Vagina (tissue), 2 donors: ENCODE measurements at regions not wholly inside any gene's neighbourhood (a gene's known extent, or its start where the extent isn't known, plus 50 kb on each side); places are given as distances from the start of the nearest gene placed in this dataset.
A peak's percentile ranks its signal among the peaks of the same experiment; 100 is the strongest.

Experiments
- DNase-seq, 2 donors: peaks; one replicate each; pipeline ENCODE4 v3.0.0-alpha.2; 2017; ENCODE audit errors: extremely low spot score in 2 of 2
- H3K27ac ChIP-seq: fragments of 200-600 bp; sonication (generic); one replicate; pipeline ENCODE4 v1.5.1; 2019
- H3K27me3 ChIP-seq: fragments of 200-600 bp; sonication (generic); one replicate; pipeline ENCODE4 v1.5.1; 2019
- H3K36me3 ChIP-seq, 2 donors: fragments of 200-600 bp; sonication (generic); one replicate each; pipeline ENCODE4 v1.5.1; 2017 to 2019
- H3K4me1 ChIP-seq: fragments of 200-600 bp; sonication (generic); one replicate; pipeline ENCODE4 v1.5.1; 2019
- H3K4me3 ChIP-seq, 2 donors: fragments of 200-600 bp; sonication (generic); 1 replicate in 1 of 2; 2 replicates in 1 of 2; pipeline ENCODE4 v1.5.1; 2016 to 2019
- H3K9me3 ChIP-seq: fragments of 200-600 bp; sonication (generic); one replicate; pipeline ENCODE4 v1.5.1; 2019
- CTCF ChIP-seq, 3 experiments: fragments of 450-650 bp in 2 of 3; fragments of 200-600 bp in 1 of 3; sonication (generic) in 1 of 3; IDR thresholded peaks; one replicate each; pipeline ENCODE4 v1.5.1; 2017 to 2019; ENCODE audit warnings: antibody characterized with exemption in 3 of 3, mild to moderate bottlenecking in 2 of 3, moderate library complexity in 2 of 3
- POLR2A ChIP-seq, 2 donors: fragments of 450-650 bp; IDR thresholded peaks; one replicate each; pipeline ENCODE4 v1.6.1; 2017; ENCODE audit warnings: antibody characterized with exemption in 2 of 2, mild to moderate bottlenecking in 2 of 2, moderate library complexity in 2 of 2
- POLR2AphosphoS5 ChIP-seq, 2 donors: sonication (generic); formaldehyde crosslinking; IDR thresholded peaks; one replicate each; pipeline ENCODE4 v1.9.0; 2017; ENCODE audit warnings: antibody characterized with exemption in 2 of 2, mild to moderate bottlenecking in 2 of 2, low read depth in 1 of 2; ENCODE audit not compliant: insufficient read depth in 1 of 2
- intact Hi-C: fragments of 100-400 bp; cut with DNase I; formaldehyde crosslinking; loops from one replicate; pipeline ENCODE4 v1.15.1; 2023

- no peaks in the 10 kb centered on the region for H3K4me1 ChIP-seq
- DNase-seq = peak; percentile 60 to 88
- no peaks in the 10 kb centered on the region for H3K27me3 ChIP-seq
- H3K9me3 ChIP-seq = no peaks in the 10 kb centered on the region
- no peak overlapping the region for H3K27ac ChIP-seq
- intact Hi-C loops = no loop called here
- no peak overlapping the region for H3K4me3 ChIP-seq
- no peak for TF ChIP-seq POLR2A (IDR thresholded peaks at IDR 0.05)
- no peak for TF ChIP-seq CTCF (IDR thresholded peaks at IDR 0.05)
- no peak for TF ChIP-seq POLR2AphosphoS5 (IDR thresholded peaks at IDR 0.05; ENCODE audit: insufficient read depth in 1 of 2, low read depth in 1 of 2)
- H3K36me3 ChIP-seq = no peaks in the 10 kb centered on the region
Observed at GRCh38 chr10:130656582-130657133, 520.5 kb downstream of the GLRX3 start.

GRCh38 chr10:130658687-130659290 lies 522.6 kb downstream of the GLRX3 start:
- H3K27ac ChIP-seq = no peak overlapping the region
- H3K4me1 ChIP-seq = no peaks in the 10 kb centered on the region
- H3K9me3 ChIP-seq = no peaks in the 10 kb centered on the region
- TF ChIP-seq POLR2AphosphoS5 (IDR thresholded peaks at IDR 0.05; ENCODE audit: insufficient read depth in 1 of 2, low read depth in 1 of 2) (no peak), CTCF (IDR thresholded peaks at IDR 0.05) (no peak), POLR2A (IDR thresholded peaks at IDR 0.05) (no peak)
- peak; percentile 77 to 84 for DNase-seq
- H3K36me3 ChIP-seq = no peaks in the 10 kb centered on the region
- H3K4me3 ChIP-seq = no peak overlapping the region
- intact Hi-C loops = no loop called here
- no peaks in the 10 kb centered on the region for H3K27me3 ChIP-seq

GRCh38 chr10:130659528-130659927 lies 523.3 kb downstream of the GLRX3 start:
- Histone ChIP-seq H3K27me3 (no peaks in the 10 kb centered on the region), H3K36me3 (no peaks in the 10 kb centered on the region), H3K4me1 (no peaks in the 10 kb centered on the region), H3K4me3 (no peak overlapping the region), H3K9me3 (no peaks in the 10 kb centered on the region), H3K27ac (no peak overlapping the region)
- intact Hi-C loops = no loop called here
- TF ChIP-seq POLR2AphosphoS5 (IDR thresholded peaks at IDR 0.05; ENCODE audit: insufficient read depth in 1 of 2, low read depth in 1 of 2) (no peak), CTCF (IDR thresholded peaks at IDR 0.05) (no peak), POLR2A (IDR thresholded peaks at IDR 0.05) (no peak)
- DNase-seq = peak; percentile 61 to 62

- Histone ChIP-seq H3K36me3 (no peaks in the 10 kb centered on the region), H3K9me3 (no peaks in the 10 kb centered on the region), H3K27me3 (no peaks in the 10 kb centered on the region), H3K27ac (no peak overlapping the region), H3K4me1 (no peaks in the 10 kb centered on the region), H3K4me3 (no peak overlapping the region)
- intact Hi-C loops = no loop called here
- TF ChIP-seq CTCF (IDR thresholded peaks at IDR 0.05) = no peak
- TF ChIP-seq POLR2AphosphoS5 (IDR thresholded peaks at IDR 0.05; ENCODE audit: insufficient read depth in 1 of 2, low read depth in 1 of 2) = no peak
- TF ChIP-seq POLR2A (IDR thresholded peaks at IDR 0.05) = no peak
- DNase-seq = peak; percentile 52 to 60
Observed at GRCh38 chr10:130660266-130660665, 524.1 kb downstream of the GLRX3 start.

- intact Hi-C loops = no loop called here
- TF ChIP-seq POLR2AphosphoS5 (IDR thresholded peaks at IDR 0.05; ENCODE audit: insufficient read depth in 1 of 2, low read depth in 1 of 2) (no peak), POLR2A (IDR thresholded peaks at IDR 0.05) (no peak), CTCF (IDR thresholded peaks at IDR 0.05) (no peak)
Observed at GRCh38 chr10:130661419-130661818, 525.2 kb downstream of the GLRX3 start.

More at GRCh38 chr10:130661419-130661818, 525.2 kb downstream of the GLRX3 start:
- Histone ChIP-seq H3K4me1 (no peaks in the 10 kb centered on the region), H3K27me3 (no peaks in the 10 kb centered on the region), H3K4me3 (no peak overlapping the region), H3K36me3 (no peaks in the 10 kb centered on the region), H3K27ac (no peak overlapping the region), H3K9me3 (no peaks in the 10 kb centered on the region)
- DNase-seq = peak; percentile 54 to 79
